LNCAP (cell line): ENCODE measurements at regions not wholly inside any gene's neighbourhood (a gene's known extent, or its start where the extent isn't known, plus 50 kb on each side); places are given as distances from the start of the nearest gene placed in this dataset.

ENCODE experiments used
- TF ChIP-seq, protein P1 (sequence below): fragments of 450-650 bp; IDR thresholded peaks from 2 replicates; pipeline ENCODE4 v1.5.1; 2017; ENCODE audit warnings: mild to moderate bottlenecking

DNA sequence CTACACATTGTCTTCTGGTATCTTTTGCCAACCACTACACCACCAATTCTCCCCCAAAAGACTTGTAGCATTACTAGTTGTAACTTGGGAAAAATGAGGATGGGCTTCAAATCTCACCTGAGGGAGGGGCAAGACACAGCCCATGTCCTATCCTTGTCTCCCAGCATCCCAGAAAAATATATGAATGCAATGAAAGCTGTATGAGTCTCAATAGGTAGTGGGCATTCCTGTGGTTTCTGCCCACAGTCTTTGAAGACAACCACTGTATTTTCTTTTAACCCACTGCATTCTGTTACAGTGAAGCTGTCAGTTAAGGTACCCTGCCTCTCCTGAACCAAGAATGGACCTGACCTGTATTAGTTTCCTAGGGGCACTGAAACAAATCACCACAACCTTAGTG, 336.2 kb upstream of the TMPO start:
- TF ChIP-seq, protein P1, sequence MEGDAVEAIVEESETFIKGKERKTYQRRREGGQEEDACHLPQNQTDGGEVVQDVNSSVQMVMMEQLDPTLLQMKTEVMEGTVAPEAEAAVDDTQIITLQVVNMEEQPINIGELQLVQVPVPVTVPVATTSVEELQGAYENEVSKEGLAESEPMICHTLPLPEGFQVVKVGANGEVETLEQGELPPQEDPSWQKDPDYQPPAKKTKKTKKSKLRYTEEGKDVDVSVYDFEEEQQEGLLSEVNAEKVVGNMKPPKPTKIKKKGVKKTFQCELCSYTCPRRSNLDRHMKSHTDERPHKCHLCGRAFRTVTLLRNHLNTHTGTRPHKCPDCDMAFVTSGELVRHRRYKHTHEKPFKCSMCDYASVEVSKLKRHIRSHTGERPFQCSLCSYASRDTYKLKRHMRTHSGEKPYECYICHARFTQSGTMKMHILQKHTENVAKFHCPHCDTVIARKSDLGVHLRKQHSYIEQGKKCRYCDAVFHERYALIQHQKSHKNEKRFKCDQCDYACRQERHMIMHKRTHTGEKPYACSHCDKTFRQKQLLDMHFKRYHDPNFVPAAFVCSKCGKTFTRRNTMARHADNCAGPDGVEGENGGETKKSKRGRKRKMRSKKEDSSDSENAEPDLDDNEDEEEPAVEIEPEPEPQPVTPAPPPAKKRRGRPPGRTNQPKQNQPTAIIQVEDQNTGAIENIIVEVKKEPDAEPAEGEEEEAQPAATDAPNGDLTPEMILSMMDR, result no peak

DNA sequence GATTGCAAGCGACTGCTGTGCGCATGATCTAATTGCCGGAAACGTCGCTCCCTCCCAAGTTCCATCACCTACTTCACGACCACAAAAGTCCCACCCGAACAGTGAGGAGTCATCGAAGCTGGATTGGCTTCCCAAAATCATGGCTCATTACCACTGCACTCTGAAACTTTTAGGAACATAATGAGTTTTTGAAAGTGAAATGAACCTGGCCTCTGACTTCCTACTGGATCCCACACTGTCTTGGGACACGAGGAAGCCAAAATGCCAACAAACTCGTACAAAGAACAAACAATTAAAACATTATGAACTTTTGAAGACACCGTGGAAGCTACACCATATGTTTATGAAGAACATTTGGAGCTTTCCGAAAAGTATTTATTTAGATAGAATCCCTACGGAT, 334.8 kb upstream of the TMPO start:
- TF ChIP-seq, protein P1, result no peak

DNA sequence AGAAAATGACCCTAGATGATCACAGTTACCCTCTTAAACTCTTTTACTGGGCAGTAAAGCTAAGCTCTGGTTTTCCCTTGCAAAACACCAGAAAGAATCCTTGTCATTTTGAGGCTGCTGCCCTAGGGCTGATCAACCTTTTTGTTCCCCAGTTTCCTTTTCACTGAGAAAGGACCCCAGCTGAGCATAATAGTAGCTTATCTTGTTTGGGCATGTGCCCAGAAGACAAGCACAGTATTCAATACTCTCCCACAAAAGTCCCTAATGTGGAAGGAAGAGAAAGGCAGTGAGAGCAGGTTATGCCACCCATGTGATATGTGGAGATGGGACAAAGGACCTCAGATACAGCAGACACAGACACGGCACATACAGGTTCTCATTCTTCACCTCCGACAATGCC, 332.6 kb upstream of the TMPO start:
- TF ChIP-seq, protein P1, result no peak

DNA sequence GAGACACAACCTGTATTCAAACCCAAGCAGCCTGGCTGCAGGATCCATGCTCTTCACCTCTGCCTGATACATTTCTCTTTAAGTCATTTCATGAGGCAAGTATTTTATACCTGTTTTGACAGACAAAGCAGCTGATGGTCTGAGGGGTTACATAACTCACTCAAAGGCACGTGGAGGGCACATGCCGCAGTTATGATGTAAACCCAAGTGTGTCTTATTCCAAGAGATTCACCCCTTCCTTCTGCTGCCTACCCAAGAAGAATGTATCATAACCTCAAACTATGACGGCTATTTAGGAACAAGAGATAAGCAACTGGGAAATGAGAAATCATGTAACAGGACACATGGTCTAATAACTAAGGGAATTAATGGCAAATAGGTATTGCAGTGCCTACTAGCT, 329.8 kb upstream of the TMPO start:
- TF ChIP-seq, protein P1, result no peak

DNA sequence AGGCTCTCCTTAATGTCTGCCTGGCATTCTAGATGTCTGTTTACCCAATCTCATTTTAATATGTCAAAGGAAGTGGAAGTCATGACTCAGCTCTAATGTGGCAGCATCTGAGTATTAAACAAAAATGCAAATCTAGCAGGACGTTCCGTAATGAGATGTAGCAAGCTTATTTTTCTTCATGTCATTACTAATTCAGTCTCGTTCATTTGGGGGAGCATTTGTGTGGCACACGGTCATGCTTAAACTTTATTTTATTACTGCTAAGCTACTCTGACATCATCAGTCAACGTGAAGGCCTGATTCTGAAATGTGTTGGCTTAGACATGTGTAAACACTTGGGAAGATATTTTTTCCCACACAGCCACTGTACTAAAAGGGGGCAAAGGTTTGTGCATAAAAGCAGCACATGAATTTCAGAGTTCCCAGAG, 326.7 kb upstream of the TMPO start:
- TF ChIP-seq, protein P1, result no peak

DNA sequence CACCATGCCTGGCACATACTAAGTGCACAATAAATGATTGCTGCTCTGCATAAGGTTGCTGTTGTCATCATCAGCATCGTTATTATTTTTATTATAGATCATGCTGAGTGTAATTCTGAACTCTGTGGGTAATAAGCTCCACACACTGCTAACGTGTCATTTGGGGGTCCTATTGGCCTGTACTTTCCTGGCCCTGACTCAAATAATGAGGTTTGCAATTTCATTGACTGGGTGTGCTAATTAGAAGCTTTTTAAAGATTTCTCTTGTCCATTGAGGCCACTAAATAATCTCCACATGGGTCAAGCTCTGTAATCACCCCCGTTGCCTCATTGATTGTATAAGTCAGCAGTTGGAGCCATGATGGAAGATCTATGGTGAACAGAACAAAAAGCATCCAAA, 320.8 kb upstream of the TMPO start:
- TF ChIP-seq, protein P1, result no peak

DNA sequence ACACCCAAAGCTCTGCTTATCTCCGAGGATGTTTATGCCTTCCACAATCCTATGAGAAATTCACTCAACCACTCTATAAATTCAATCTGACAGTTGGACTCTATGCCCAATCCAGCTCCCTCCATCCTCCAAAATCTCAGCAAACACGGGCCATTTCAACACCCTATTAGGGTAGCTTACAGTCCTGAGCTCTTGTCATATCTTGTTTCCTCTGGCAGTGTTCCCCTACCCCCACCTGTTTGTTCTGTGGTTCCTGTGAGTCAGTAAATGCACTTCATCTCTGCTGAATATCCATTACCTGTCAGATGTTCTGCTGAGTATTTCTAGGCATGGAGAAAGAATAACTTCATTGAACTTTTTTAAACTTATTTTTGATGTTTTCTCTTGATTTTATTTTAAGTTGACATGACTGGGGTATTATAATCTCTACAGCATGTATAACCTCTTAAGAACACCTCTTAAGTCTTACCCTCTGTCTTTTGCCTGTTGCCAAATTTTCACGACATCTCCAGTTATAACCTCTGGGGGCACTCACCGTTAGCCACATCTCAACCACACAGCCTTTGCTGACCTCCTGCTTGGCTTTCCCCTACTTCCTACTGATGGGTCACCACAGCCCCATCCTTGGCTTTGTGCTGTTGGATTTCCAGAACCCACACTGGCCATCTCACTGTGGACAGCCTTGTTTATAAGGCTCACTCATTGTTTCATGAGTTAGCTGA, 317.0 kb upstream of the TMPO start:
- TF ChIP-seq, protein P1, result no peak

DNA sequence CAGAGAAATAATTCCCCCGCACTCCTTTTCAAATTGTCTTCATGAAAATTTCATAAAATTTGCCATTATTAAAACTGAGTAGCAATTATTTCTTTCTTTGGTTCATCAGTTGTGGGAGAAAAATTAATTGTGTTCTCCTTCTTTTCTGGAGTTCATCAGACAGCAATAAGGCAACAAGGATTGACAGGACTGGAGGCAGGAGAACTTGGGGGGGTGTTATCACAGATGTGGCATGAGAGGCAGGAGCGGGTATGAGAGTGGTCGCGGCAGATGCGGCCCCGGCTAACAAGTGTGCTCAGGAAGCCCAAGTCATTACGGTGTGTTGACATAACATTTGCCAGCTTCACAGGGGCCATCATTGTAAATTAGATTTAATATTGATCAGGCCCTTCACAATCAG, 306.6 kb upstream of the TMPO start:
- TF ChIP-seq, protein P1, result no peak
